Body of pancreas (tissue), 4 donors: ENCODE measurements at regions not wholly inside any gene's neighbourhood (a gene's known extent, or its start where the extent isn't known, plus 50 kb on each side); places are given as distances from the start of the nearest gene placed in this dataset.

Experiments
- ATAC-seq: fragments of 150-250 bp; one replicate; pipeline ENCODE4 v1.9.1; 2016
- DNase-seq, 4 donors: peaks; one replicate each; pipeline ENCODE4 v3.0.0-alpha.2; 2019
- H3K27ac ChIP-seq, 4 donors: fragments of 200-600 bp; sonication (generic); 1 replicate in 3 of 4; 2 replicates in 1 of 4; pipeline versions ENCODE4 v1.5.1 to v1.6.1; 2016 to 2019; ENCODE audit warnings: mild to moderate bottlenecking in 1 of 4, mixed read lengths in 1 of 4, moderate library complexity in 1 of 4
- H3K27me3 ChIP-seq, 2 donors: fragments of 200-600 bp; sonication (generic); one replicate each; pipeline ENCODE4 v1.6.0; 2016; ENCODE audit warnings: mild to moderate bottlenecking in 1 of 2
- H3K36me3 ChIP-seq, 2 donors: fragments of 200-600 bp; sonication (generic); replicated peaks in 1 of 2; 2 replicates each; pipeline ENCODE4 v1.5.1; 2016; ENCODE audit warnings: low read depth in 2 of 2; ENCODE audit not compliant: insufficient read depth in 1 of 2
- H3K4me1 ChIP-seq: fragments of 200-600 bp; sonication (generic); one replicate; pipeline ENCODE4 v1.6.0; 2016
- H3K4me3 ChIP-seq, 2 donors: fragments of 200-600 bp; sonication (generic); 1 replicate in 1 of 2; 2 replicates in 1 of 2; pipeline ENCODE4 v1.5.1; 2016 to 2019
- H3K9me3 ChIP-seq, 3 donors: fragments of 200-600 bp; sonication (generic); 1 replicate in 2 of 3; 2 replicates in 1 of 3; pipeline ENCODE4 v1.5.1; 2016
- POLR2A ChIP-seq, 3 donors: fragments of 450-650 bp; IDR thresholded peaks; one replicate each; pipeline ENCODE4 v1.6.1; 2016; ENCODE audit warnings: antibody characterized with exemption in 3 of 3, mild to moderate bottlenecking in 2 of 3
- WGBS, 2 donors: methylation state at CpG; one replicate each; pipeline ENCODE4 v1.1.5; 2017; 5-methylcytosine and 5-hydroxymethylcytosine counted together
- intact Hi-C: fragments of 100-400 bp; cut with DNase I; formaldehyde crosslinking; loops from one replicate; pipeline ENCODE4 v1.15.1; 2023
- TF ChIP-seq, protein P1 (sequence below), 7 experiments: fragments of 450-650 bp in 4 of 7; fragments of 200-600 bp in 3 of 7; sonication (generic) in 3 of 7; IDR thresholded peaks; one replicate each; pipeline ENCODE4 v1.5.1; 2016 to 2019; ENCODE audit warnings: antibody characterized with exemption in 7 of 7

DNA sequence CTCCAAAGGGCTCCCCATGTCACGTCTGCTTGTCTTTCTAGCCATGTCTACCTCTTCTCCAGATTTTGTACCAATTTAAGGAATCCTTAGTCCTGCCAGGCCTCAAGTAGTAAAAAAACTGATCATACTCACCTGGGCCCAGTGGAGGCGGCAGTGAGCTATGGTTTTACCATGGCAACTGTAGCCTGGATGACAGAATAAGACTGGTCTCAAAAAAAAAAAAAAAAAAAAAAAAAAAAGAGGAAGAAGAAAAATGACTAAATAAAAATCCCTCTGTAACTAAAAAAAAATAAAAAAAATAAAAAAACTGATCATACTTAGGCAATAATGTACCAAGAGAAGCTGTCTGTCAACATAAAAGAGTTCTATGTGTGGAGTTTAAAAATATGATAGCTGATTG, 221.6 kb downstream of the NR4A2 start:
- intact Hi-C loops: no loop called here
- Histone ChIP-seq H3K4me1 (no peaks in the 10 kb centered on the region), H3K4me3 (no peak overlapping the region), H3K27me3 (no peaks in the 10 kb centered on the region), H3K36me3 (no peaks in the 10 kb centered on the region), H3K9me3 (no peaks in the 10 kb centered on the region), H3K27ac (no peak overlapping the region)
- no peak for TF ChIP-seq POLR2A (IDR thresholded peaks at IDR 0.05)
- TF ChIP-seq, protein P1, sequence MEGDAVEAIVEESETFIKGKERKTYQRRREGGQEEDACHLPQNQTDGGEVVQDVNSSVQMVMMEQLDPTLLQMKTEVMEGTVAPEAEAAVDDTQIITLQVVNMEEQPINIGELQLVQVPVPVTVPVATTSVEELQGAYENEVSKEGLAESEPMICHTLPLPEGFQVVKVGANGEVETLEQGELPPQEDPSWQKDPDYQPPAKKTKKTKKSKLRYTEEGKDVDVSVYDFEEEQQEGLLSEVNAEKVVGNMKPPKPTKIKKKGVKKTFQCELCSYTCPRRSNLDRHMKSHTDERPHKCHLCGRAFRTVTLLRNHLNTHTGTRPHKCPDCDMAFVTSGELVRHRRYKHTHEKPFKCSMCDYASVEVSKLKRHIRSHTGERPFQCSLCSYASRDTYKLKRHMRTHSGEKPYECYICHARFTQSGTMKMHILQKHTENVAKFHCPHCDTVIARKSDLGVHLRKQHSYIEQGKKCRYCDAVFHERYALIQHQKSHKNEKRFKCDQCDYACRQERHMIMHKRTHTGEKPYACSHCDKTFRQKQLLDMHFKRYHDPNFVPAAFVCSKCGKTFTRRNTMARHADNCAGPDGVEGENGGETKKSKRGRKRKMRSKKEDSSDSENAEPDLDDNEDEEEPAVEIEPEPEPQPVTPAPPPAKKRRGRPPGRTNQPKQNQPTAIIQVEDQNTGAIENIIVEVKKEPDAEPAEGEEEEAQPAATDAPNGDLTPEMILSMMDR (IDR thresholded peaks at IDR 0.05): peak in 4 of 7 experiments; percentile 22 to 40 (median 31)
- peak; percentile 59 for ATAC-seq
- WGBS, 2 donors: 49 to 53% methylated on average over 2 of the region's 2 CpGs
- DNase-seq: peak; percentile 26 to 59 (median 32)

DNA sequence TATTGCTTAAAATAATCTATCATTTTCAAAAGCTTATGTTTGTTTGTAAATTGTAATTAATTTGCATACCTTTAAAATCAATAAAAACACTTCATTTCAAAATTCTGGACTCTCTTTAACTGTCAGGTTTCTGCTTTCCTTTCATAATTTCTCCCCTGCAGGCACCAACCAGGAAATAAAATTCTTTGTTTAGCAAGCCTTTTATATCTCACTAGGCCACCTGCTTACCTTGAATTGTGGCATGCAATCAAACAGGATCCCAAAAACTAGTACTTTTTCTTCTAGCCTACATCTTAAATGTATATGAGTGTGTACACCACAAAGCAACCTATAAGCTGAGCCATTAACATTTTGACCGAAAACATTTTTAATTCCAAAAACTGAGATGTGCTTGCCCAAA, 233.1 kb downstream of the NR4A2 start:
- Histone ChIP-seq H3K36me3 (no peaks in the 10 kb centered on the region), H3K9me3 (no peaks in the 10 kb centered on the region), H3K27ac (no peak overlapping the region), H3K4me1 (no peaks in the 10 kb centered on the region), H3K4me3 (no peak overlapping the region), H3K27me3 (no peaks in the 10 kb centered on the region)
- no peak for ATAC-seq
- intact Hi-C loops: no loop called here
- no peak for TF ChIP-seq POLR2A (IDR thresholded peaks at IDR 0.05)
- TF ChIP-seq, protein P1 (IDR thresholded peaks at IDR 0.05): no peak
- DNase-seq: no peak
- 93 to 94% methylated on average over 1 of the region's 1 CpG for WGBS, 2 donors

DNA sequence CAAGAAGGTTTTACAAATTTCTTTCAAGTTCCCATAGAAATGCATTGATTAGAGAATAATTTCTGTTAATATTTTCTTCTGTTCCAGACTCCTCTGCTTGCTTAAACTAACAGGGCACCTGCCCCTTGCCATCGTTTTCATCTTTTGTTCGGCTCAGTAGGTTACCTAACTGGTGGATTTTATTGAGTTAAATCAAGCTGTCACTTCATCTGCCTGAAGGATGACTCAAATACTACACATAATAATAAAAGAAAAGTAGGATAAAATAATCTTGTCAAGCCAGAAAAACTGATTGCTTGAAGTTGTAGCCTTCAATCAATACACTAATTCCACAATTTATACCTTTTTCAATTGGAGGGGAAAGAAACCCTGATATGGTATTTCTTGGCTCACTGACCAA, 234.0 kb downstream of the NR4A2 start:
- Histone ChIP-seq H3K27me3 (no peaks in the 10 kb centered on the region), H3K36me3 (no peaks in the 10 kb centered on the region), H3K27ac (no peak overlapping the region), H3K4me3 (no peak overlapping the region), H3K9me3 (no peaks in the 10 kb centered on the region), H3K4me1 (no peaks in the 10 kb centered on the region)
- WGBS, 2 donors: 38 to 50% methylated on average over 2 of the region's 2 CpGs
- TF ChIP-seq POLR2A (IDR thresholded peaks at IDR 0.05): no peak
- TF ChIP-seq, protein P1 (IDR thresholded peaks at IDR 0.05): no peak
- intact Hi-C loops: no loop called here
- ATAC-seq: no peak
- no peak for DNase-seq

DNA sequence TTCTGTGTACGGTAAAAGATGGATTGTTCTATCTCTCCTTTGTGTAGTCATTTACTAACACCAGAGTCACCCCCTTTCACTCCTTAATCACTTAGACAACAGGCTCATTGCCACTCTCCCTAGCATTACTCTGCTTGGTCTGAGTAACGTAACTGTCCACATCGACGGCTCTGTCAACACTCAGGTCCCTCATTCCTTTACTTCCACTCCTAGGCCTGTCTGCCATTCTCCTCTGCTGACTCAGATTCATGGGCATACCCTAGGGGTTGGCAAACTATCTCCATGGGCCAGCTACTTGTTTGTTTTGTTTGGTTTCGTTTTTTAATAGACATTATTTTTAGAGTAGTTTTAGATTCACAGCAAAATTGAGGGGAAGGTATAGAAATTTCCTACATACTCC, 243.9 kb downstream of the NR4A2 start:
- Histone ChIP-seq H3K27me3 (no peaks in the 10 kb centered on the region), H3K4me3 (no peak overlapping the region), H3K27ac (no peak overlapping the region), H3K9me3 (no peaks in the 10 kb centered on the region), H3K4me1 (no peaks in the 10 kb centered on the region), H3K36me3 (no peaks in the 10 kb centered on the region)
- intact Hi-C loops: no loop called here
- ATAC-seq: no peak
- 56 to 65% methylated on average over 5 of the region's 5 CpGs for WGBS, 2 donors
- TF ChIP-seq, protein P1 (IDR thresholded peaks at IDR 0.05): no peak
- no peak for DNase-seq

DNA sequence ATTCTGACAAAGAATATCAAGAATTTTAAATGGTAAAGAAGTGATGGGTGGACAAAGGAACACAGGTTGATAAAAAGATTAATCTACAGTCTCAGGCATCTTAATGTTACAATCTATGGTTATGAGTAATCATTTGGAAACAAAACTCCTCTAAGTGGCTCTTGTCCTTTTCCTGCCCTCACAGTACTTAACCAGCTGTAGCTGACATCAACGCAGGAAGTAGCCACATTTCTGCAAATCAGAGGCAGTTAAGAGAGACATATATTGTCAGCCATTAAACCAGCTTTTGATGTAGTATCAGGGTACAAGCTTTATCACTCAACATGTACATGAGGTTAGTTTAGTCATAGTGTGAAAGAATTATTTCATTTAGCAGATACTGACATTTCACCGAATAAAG, 244.6 kb downstream of the NR4A2 start:
- H3K9me3 ChIP-seq: no peaks in the 10 kb centered on the region
- intact Hi-C loops: no loop called here
- H3K36me3 ChIP-seq: no peaks in the 10 kb centered on the region
- H3K4me1 ChIP-seq: no peaks in the 10 kb centered on the region
- no peak overlapping the region for H3K4me3 ChIP-seq
- no peak for TF ChIP-seq POLR2A (IDR thresholded peaks at IDR 0.05)
- TF ChIP-seq, protein P1 (IDR thresholded peaks at IDR 0.05): no peak
- WGBS, 2 donors: 65 to 73% methylated on average over 2 of the region's 2 CpGs
- no peak overlapping the region for H3K27ac ChIP-seq
- H3K27me3 ChIP-seq: no peaks in the 10 kb centered on the region
- no peak for DNase-seq
- no peak for ATAC-seq
